PC-3 (cell line): ENCODE measurements at regions not wholly inside any gene's neighbourhood (a gene's known extent, or its start where the extent isn't known, plus 50 kb on each side); places are given as distances from the start of the nearest gene placed in this dataset.

Experiments
- CTCF ChIP-seq: fragments of 300-600 bp; sonication (generic); conservative IDR thresholded peaks from 2 replicates; pipeline ENCODE4 v1.5.1; 2017; ENCODE audit warnings: antibody characterized with exemption, low read depth, mild to moderate bottlenecking, low read length
- EZH2 ChIP-seq: fragments of 300-600 bp; sonication (generic); IDR thresholded peaks from one replicate; pipeline ENCODE4 v1.6.1; 2017; ENCODE audit warnings: antibody characterized with exemption, mild to moderate bottlenecking, low read length; ENCODE audit not compliant: unreplicated experiment
- EZH2phosphoT487 ChIP-seq: fragments of 300-600 bp; sonication (generic); IDR thresholded peaks from 2 replicates; pipeline ENCODE4 v1.6.1; 2018; ENCODE audit warnings: mild to moderate bottlenecking, antibody characterized with exemption, low read length, borderline replicate concordance

- TF ChIP-seq CTCF (no peak), EZH2 (no peak), EZH2phosphoT487 (no peak)
Measured at GRCh38 chr1:117697220-117697781, 91.5 kb downstream of the TENT5C start.
